Epidermal melanocyte (primary cell): ENCODE measurements at regions not wholly inside any gene's neighbourhood (a gene's known extent, or its start where the extent isn't known, plus 50 kb on each side); places are given as distances from the start of the nearest gene placed in this dataset.
"Not testable (repeated sequence)": the region's sequence is repeated elsewhere in the genome, so short reads cannot be mapped to it uniquely, and the experiment has no call there.

Experiments used
- DNase-seq: peaks from one replicate; pipeline ENCODE4 v3.0.0; 2011; ENCODE audit warnings: low spot score; ENCODE audit not compliant: insufficient read length

- not testable (repeated sequence) for DNase-seq
Measured at GRCh38 chr2:84221102-84221501, 238.0 kb downstream of the SUCLG1 start.

DNA sequence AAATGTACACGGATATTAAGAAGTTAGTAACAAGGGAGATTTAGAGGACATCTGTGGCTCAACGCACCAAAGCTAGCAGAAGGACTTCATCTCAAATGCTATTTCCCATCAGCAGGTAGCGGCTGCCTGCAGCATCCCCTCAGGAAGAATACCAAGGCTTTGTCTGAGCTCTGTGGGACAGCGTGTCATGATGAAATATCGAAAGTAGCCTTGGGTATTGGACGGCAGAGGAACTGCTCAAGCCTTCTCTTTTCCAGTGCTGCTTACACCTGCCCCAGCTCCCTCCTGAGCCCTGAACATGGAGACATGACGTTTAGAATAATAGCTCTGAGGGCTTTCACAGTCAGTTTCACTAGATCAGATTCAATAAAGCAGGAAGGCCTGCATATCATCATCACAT, 241.6 kb downstream of the SUCLG1 start:
- no peak for DNase-seq

DNA sequence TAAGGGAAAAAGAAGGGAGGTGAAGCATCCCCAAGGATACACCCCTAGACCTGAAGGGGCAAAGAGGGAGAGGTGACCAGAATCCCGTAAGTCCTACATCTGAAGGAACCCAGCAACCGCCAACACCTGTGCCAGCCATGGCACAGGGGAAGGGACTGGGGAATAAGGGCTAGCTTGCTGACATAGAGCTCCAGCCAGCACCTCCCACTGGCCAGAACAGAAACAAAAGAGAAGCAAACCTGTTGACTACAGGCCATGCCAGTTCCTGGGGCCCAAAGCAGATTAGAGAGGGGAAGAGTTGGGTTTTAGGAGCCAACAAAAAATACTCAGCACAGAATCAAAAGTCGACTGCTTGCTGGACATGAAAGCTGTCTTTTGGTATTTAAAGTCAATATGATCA, 244.6 kb downstream of the SUCLG1 start:
- no peak for DNase-seq

- no peak for DNase-seq
Measured at GRCh38 chr2:84212611-84213314, 246.3 kb downstream of the SUCLG1 start.

DNA sequence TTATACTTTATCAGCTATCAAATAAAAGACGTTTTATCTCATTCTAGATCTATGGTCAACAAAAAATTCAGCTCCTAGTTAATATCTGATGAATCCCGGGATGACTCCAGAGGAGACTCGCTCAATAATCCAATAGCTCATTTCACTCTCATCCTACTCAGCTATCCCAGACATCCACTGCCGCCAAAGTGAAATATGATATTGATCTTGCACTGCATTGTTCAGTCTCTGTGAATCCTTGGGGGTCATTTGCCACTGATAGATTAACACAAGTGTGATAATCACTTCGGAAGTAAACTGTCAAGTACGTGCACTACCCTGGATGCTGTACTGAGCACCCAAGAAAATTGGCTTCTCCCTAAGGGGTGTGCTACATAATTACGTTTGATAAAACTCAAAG, 249.1 kb downstream of the SUCLG1 start:
- DNase-seq, result no peak

GRCh38 chr2:84204995-84205394, 254.1 kb downstream of the SUCLG1 start:
- no peak for DNase-seq

GRCh38 chr2:84202166-84202565, 256.9 kb downstream of the SUCLG1 start:
- no peak for DNase-seq

DNA sequence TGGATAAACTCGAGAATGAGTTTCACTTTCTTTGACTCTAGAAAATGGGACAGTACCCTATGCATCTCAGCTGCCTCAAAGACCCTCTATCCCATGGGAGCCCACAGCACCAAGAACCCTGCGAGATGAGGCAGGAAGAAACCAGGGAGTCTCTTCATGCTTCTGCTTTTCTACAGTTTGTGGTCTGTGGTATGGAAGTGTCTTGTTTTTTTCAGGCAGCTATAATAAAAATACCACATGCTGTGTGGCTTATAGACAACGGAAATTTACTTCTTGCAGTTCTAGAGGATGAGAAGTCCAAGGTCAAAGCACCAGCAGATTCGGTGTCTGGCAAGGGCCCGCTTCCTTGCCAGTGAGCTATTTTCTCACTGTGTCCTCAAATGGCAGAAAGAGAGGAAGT, 257.9 kb downstream of the SUCLG1 start:
- DNase-seq, result no peak

- no peak for DNase-seq
Measured at GRCh38 chr2:84197901-84198300, 261.2 kb downstream of the SUCLG1 start.

DNA sequence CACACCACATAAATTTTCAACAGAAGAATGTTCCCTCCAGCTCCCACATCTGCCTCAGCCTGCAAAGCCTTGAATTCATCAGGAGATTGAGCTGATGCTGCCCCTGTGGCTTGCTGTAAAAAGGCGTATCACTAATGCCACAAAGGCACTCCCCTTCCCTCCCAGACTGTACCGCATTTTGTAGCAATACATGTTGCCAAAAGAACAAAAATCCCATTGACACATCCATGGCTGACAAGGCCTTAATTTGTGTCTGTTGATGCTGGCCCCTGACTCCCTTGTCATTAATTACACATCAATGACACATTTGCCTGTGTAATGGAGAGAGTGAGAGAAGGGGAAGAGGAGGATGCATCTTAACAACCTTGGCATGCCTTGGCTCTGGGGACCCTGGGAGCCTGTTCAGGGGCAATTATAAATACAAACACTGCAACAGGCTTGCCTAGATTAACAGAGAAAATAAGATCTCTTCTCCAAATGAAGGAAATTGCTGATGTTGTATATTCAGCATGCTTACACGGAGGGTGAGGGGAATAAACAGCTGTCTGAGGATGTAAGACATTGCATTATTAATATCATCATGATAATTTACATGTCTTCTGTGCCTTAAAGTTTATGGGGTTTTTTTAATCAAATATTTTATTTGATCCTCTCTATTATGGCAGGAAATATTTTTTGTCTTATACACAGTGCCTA, 264.0 kb downstream of the SUCLG1 start:
- no peak for DNase-seq

DNA sequence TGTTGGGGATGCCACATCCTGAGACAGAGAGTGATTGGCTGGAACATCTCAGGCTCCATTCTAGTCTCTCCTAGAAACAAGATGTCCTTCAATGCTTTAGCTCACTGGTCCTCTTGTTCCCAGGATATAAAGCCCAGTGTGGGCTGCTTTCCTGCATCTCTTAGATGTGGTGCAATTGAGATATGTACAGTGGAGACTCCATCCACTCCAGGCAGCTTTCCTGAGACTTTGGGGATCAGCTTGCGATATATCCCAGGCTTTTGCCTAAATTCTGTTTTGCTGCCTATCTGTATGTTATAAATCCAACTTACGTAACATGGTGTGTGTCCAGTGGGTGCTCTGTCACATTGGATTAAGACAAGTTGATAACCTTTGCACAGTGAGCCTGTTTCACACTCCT, 264.9 kb downstream of the SUCLG1 start:
- no peak for DNase-seq

- DNase-seq, result no peak
Measured at GRCh38 chr2:84187258-84187657, 271.8 kb downstream of the SUCLG1 start.

GRCh38 chr2:84181927-84182326, 277.2 kb downstream of the SUCLG1 start:
- no peak for DNase-seq

- no peak for DNase-seq
Measured at GRCh38 chr2:84177733-84178132, 281.3 kb downstream of the SUCLG1 start.

DNA sequence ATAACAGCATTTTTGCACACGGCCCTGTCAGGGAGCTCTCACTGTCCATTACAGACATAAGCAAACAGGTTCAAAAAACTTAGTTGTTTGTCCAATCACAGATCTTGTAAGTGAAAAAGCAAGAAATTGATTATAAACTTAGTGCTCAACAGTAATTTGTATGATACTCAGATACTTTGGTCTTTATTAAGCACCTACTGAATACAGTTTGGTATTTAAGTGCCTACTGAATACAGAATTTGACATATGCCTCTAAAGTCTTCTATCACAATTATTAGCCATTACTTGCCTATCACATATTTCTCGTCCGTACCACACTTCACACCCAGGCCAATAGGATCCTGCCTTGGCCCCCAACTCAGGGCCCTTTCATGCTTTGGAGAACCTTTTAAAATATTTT, 283.1 kb downstream of the SUCLG1 start:
- DNase-seq, result no peak

- no peak for DNase-seq
Measured at GRCh38 chr2:84175340-84175739, 283.7 kb downstream of the SUCLG1 start.

DNA sequence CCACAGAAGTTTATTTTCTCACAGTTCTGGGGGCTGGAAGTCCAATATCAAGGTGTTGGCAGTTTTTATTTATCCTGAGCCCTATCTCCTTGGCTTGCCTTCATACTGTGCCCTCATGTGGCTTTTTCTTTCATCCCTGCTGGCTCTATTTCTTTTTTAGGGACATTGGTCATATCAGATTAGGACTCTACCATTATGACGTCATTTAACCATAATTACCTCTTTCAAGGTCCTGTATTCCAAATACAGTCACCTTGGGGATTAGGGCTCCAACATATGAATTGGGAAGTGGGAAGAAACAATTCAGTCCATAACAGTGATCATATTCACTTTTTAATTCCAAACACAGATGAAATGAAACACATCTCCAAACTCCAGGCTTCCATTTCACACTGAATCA, 286.0 kb downstream of the SUCLG1 start:
- DNase-seq, result no peak

DNA sequence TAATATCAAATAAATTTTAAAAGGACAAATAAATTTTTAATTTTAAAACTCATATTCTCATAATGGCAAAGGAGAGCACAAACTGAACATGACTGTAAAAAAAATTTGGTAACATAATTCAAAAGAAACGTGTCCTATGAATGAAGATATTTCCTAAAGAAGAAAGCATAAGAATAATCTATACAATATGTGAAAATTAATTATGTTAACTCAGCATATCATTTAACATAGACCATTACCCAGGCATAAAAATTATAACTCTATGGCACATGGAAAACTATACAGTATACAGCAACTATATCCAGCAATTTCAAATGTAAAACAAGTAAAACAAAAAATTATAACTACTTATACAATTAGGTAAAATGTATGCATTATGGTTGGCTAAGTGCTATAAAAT, 288.1 kb downstream of the SUCLG1 start:
- no peak for DNase-seq

- no peak for DNase-seq
Measured at GRCh38 chr2:84169871-84170270, 289.2 kb downstream of the SUCLG1 start.

DNA sequence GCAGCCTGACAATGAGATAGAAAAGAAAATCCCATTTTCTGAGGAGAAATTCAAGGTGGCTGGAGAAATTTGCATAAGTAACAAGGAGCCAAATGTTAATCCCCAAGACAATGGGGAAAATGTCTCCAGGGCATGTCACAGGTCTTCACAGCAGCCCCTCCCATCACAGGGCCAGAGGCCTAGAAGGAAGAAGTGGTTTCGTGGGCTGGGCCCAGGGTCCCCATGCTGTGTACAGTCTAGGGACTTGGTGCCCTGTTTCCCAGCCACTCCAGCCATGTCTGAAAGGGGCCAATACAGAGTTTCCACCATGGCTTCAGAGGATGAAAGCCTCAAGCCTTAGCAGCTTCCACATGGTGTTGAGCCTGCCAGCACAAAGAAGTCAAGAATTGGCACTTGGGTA, 290.5 kb downstream of the SUCLG1 start:
- not testable (repeated sequence) for DNase-seq

DNA sequence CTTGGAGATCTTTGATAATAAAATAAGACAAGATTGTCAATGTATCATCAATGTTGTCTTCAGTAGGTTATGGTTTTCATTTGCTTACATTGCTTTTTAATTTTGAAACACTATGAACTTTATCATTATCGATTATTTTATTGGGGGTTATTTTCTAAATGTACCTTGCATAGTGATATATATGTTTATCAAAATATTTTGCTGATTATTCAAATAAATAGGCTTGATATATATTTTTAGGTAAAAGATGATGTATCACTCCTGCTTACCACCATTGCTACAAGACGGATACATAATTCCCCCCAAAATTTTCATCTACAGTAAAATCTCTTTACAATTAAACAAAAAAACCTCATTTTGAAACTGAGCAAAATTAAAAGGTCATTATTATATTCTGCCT, 293.8 kb downstream of the SUCLG1 start:
- no peak for DNase-seq

DNA sequence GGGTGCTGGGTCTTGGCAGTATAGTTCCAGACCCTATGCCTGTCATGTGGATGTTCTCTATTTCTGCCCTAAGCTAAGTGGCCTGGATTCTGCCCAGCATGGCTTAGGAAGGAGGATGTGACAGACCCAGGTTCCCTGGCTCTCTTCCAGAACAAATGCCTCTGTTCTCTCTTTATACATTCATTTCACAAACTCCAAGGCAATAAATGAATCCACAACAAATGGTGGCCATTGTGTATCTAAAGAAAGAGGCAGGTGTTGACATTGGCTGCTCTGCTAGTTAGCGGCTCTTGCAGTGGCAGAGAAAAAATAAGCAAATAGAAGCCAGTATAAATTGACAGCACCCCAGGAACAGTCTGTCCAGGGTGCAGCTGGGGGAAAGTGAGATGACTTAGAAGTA, 298.6 kb downstream of the SUCLG1 start:
- DNase-seq, result no peak

DNA sequence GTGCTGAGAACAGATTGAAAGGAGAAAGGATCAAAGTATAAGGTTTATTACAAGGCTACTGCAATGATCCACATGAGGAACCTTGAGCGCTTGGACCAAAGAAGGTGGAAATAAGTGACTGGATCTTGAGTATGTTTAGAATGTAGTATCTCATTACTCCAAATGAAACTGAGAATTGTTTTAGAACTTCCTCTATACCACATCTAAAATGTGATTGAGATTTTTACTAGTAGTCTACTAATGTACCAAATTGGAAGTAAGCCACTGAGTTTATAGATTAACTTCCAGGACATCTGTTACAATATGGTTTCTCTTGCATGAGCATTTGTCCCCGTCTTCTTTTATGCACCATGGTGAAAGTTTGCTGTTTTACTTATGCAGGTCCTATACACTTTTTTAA, 300.5 kb downstream of the SUCLG1 start:
- no peak for DNase-seq
